ENCODE measurements at regions not wholly inside any gene's neighbourhood (a gene's known extent, or its start where the extent isn't known, plus 50 kb on each side); places are given as distances from the start of the nearest gene placed in this dataset.

- no peaks in the 10 kb centered on the region for H4K20me1 ChIP-seq (ENCODE audit: low read depth)
- H3K27ac ChIP-seq, result no peak overlapping the region
- peaks cover 3% of the 10 kb centered on the region for H3K4me1 Mint-ChIP-seq
- H2AFZ ChIP-seq (replicated peaks), result peak overlapping the region; percentile 70
- no peak overlapping the region for H3K4me3 Mint-ChIP-seq
- H3K27me3 ChIP-seq, result no peaks in the 10 kb centered on the region
- H3K36me3 ChIP-seq, result no peaks in the 10 kb centered on the region
- H3K9me3 ChIP-seq (ENCODE audit: low read depth), result no peaks in the 10 kb centered on the region
- no peak overlapping the region for H3K4me2 ChIP-seq
- H3K9me3 Mint-ChIP-seq, result no peaks in the 10 kb centered on the region
- H3K36me3 Mint-ChIP-seq, result no peaks in the 10 kb centered on the region
- no peak for DNase-seq (ENCODE audit: low spot score)
- no peaks in the 10 kb centered on the region for H3K79me2 ChIP-seq (ENCODE audit: low read depth)
- no peak overlapping the region for H3K4me3 ChIP-seq
- H3K27ac Mint-ChIP-seq, result no peak overlapping the region
- TF ChIP-seq, protein P1, sequence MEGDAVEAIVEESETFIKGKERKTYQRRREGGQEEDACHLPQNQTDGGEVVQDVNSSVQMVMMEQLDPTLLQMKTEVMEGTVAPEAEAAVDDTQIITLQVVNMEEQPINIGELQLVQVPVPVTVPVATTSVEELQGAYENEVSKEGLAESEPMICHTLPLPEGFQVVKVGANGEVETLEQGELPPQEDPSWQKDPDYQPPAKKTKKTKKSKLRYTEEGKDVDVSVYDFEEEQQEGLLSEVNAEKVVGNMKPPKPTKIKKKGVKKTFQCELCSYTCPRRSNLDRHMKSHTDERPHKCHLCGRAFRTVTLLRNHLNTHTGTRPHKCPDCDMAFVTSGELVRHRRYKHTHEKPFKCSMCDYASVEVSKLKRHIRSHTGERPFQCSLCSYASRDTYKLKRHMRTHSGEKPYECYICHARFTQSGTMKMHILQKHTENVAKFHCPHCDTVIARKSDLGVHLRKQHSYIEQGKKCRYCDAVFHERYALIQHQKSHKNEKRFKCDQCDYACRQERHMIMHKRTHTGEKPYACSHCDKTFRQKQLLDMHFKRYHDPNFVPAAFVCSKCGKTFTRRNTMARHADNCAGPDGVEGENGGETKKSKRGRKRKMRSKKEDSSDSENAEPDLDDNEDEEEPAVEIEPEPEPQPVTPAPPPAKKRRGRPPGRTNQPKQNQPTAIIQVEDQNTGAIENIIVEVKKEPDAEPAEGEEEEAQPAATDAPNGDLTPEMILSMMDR (IDR thresholded peaks at IDR 0.05), result no peak
- TF ChIP-seq EZH2phosphoT487 (IDR thresholded peaks at IDR 0.05), result no peak
- TF ChIP-seq EZH2 (IDR thresholded peaks at IDR 0.05), result no peak
- peaks cover 6% of the 10 kb centered on the region for H3K4me1 ChIP-seq
- no peaks in the 10 kb centered on the region for H3F3A ChIP-seq (ENCODE audit: low read depth)
- peaks cover 2% of the 10 kb centered on the region for H3K27me3 Mint-ChIP-seq (ENCODE audit: insufficient read depth, low read depth)
- H3K9ac ChIP-seq, result no peak overlapping the region
Measured at GRCh38 chr2:5520463-5520972, 171.7 kb upstream of the SOX11 start.

- Mint-ChIP-seq H3K4me1 (peaks cover 3% of the 10 kb centered on the region), H3K27me3 (ENCODE audit: insufficient read depth, low read depth) (peaks cover 2% of the 10 kb centered on the region), H3K27ac (no peak overlapping the region), H3K4me3 (no peak overlapping the region), H3K36me3 (no peaks in the 10 kb centered on the region), H3K9me3 (no peaks in the 10 kb centered on the region)
- H2AFZ ChIP-seq (replicated peaks), result no peak overlapping the region
- H3K4me2 ChIP-seq, result no peak overlapping the region
- H3K9ac ChIP-seq, result no peak overlapping the region
- no peak overlapping the region for H3K27ac ChIP-seq
- H3K9me3 ChIP-seq (ENCODE audit: low read depth), result no peaks in the 10 kb centered on the region
- H4K20me1 ChIP-seq (ENCODE audit: low read depth), result no peaks in the 10 kb centered on the region
- no peaks in the 10 kb centered on the region for H3K36me3 ChIP-seq
- no peak overlapping the region for H3K4me3 ChIP-seq
- no peak for DNase-seq (ENCODE audit: low spot score)
- H3K79me2 ChIP-seq (ENCODE audit: low read depth), result no peaks in the 10 kb centered on the region
- no peaks in the 10 kb centered on the region for H3F3A ChIP-seq (ENCODE audit: low read depth)
- peaks cover 6% of the 10 kb centered on the region for H3K4me1 ChIP-seq
- H3K27me3 ChIP-seq, result no peaks in the 10 kb centered on the region
- TF ChIP-seq EZH2 (IDR thresholded peaks at IDR 0.05) (no peak), EZH2phosphoT487 (IDR thresholded peaks at IDR 0.05) (no peak)
- TF ChIP-seq, protein P1 (IDR thresholded peaks at IDR 0.05), result no peak
Measured at GRCh38 chr2:5521461-5521860, 170.7 kb upstream of the SOX11 start.

GRCh38 chr2:5524551-5524950 is 167.6 kb upstream of the SOX11 start:
- H3K79me2 ChIP-seq (ENCODE audit: low read depth), result no peaks in the 10 kb centered on the region
- H3F3A ChIP-seq (ENCODE audit: low read depth), result no peaks in the 10 kb centered on the region
- H3K4me3 Mint-ChIP-seq, result no peak overlapping the region
- no peaks in the 10 kb centered on the region for H3K27me3 Mint-ChIP-seq (ENCODE audit: insufficient read depth, low read depth)
- H3K36me3 ChIP-seq, result no peaks in the 10 kb centered on the region
- no peak overlapping the region for H3K27ac ChIP-seq
- H3K4me2 ChIP-seq, result no peak overlapping the region
- H3K4me1 ChIP-seq, result peaks cover 6% of the 10 kb centered on the region
- H3K4me1 Mint-ChIP-seq, result peaks cover 3% of the 10 kb centered on the region
- no peaks in the 10 kb centered on the region for H4K20me1 ChIP-seq (ENCODE audit: low read depth)
- no peaks in the 10 kb centered on the region for H3K36me3 Mint-ChIP-seq
- H3K27me3 ChIP-seq, result no peaks in the 10 kb centered on the region
- H2AFZ ChIP-seq (replicated peaks), result no peak overlapping the region
- TF ChIP-seq EZH2phosphoT487 (IDR thresholded peaks at IDR 0.05), result no peak
- TF ChIP-seq EZH2 (IDR thresholded peaks at IDR 0.05), result no peak
- TF ChIP-seq, protein P1 (IDR thresholded peaks at IDR 0.05), result no peak
- no peak overlapping the region for H3K27ac Mint-ChIP-seq
- H3K9me3 Mint-ChIP-seq, result no peaks in the 10 kb centered on the region
- DNase-seq (ENCODE audit: low spot score), result no peak
- H3K9ac ChIP-seq, result no peak overlapping the region
- H3K4me3 ChIP-seq, result no peak overlapping the region
- H3K9me3 ChIP-seq (ENCODE audit: low read depth), result no peaks in the 10 kb centered on the region

All from neural progenitor cell (in vitro differentiated cells).